ENCODE measurements at regions not wholly inside any gene's neighbourhood (a gene's known extent, or its start where the extent isn't known, plus 50 kb on each side); places are given as distances from the start of the nearest gene placed in this dataset.

- TF ChIP-seq SIN3A (IDR thresholded peaks at IDR 0.05; ENCODE audit: borderline replicate concordance, insufficient read depth, low read length): no peak
- no peak for TF ChIP-seq TAF1 (IDR thresholded peaks at IDR 0.05; ENCODE audit: borderline replicate concordance, insufficient read depth, low read length)
- TF ChIP-seq FOXP2 (optimal IDR thresholded peaks at IDR 0.05; ENCODE audit: borderline replicate concordance, extremely low read depth, extremely low read length, insufficient read depth): no peak
- TF ChIP-seq POLR2AphosphoS5 (IDR thresholded peaks at IDR 0.05; ENCODE audit: low read depth, low read length): no peak
- TF ChIP-seq REST (IDR thresholded peaks at IDR 0.05; ENCODE audit: insufficient read depth in 1 of 2, low read depth in 2 of 2, low read length in 2 of 2): no peak
These were observed 72.1 kb downstream of the DDIT4L start for GRCh38 chr4:100118181-100118580.

DNA sequence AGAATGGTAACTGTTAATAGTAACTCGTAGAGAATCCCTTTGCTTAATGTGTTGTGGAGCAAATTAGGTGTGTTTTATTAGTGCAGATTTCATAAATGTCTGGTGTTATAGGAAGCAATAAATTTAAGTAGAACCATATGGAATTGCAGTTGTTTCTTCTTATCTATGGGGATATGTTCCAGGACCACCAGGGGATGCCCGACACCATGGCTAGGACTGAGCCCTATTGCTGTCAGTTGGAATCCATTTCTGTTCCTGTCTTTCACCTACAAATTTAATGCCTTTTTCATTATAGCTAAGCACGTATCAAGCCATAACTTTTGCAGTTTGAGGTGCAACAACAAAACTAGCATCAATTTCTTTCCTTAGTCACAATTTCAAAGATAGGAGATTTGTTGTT, 72.5 kb downstream of the DDIT4L start:
- TF ChIP-seq REST (IDR thresholded peaks at IDR 0.05; ENCODE audit: insufficient read depth in 1 of 2, low read depth in 2 of 2, low read length in 2 of 2): no peak
- TF ChIP-seq SIN3A (IDR thresholded peaks at IDR 0.05; ENCODE audit: borderline replicate concordance, insufficient read depth, low read length): no peak
- TF ChIP-seq POLR2AphosphoS5 (IDR thresholded peaks at IDR 0.05; ENCODE audit: low read depth, low read length): no peak
- TF ChIP-seq TAF1 (IDR thresholded peaks at IDR 0.05; ENCODE audit: borderline replicate concordance, insufficient read depth, low read length): no peak
- no peak for TF ChIP-seq FOXP2 (optimal IDR thresholded peaks at IDR 0.05; ENCODE audit: borderline replicate concordance, extremely low read depth, extremely low read length, insufficient read depth)

DNA sequence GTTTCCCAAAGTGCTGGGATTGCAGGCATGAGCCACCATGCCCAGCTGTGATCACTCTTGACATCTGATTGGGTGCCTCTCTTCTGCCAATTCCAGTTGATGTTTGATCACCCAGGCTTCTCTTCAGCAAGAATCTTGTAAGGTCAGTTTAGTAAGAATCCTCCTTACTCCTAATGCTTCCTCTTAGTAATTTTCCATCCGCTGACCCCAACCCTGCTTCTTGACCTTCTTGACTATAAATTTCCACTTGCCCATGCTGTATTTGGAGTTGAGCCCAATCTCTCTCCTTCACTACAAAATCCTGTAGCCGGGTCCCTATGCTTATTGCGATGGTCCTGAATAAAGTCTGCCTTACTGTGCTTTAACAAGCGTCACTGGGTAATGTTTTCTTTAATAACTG, 75.4 kb downstream of the DDIT4L start:
- TF ChIP-seq FOXP2 (optimal IDR thresholded peaks at IDR 0.05; ENCODE audit: borderline replicate concordance, extremely low read depth, extremely low read length, insufficient read depth) (no peak), TAF1 (IDR thresholded peaks at IDR 0.05; ENCODE audit: borderline replicate concordance, insufficient read depth, low read length) (no peak), SIN3A (IDR thresholded peaks at IDR 0.05; ENCODE audit: borderline replicate concordance, insufficient read depth, low read length) (no peak), POLR2AphosphoS5 (IDR thresholded peaks at IDR 0.05; ENCODE audit: low read depth, low read length) (no peak), REST (IDR thresholded peaks at IDR 0.05; ENCODE audit: insufficient read depth in 1 of 2, low read depth in 2 of 2, low read length in 2 of 2) (no peak)

DNA sequence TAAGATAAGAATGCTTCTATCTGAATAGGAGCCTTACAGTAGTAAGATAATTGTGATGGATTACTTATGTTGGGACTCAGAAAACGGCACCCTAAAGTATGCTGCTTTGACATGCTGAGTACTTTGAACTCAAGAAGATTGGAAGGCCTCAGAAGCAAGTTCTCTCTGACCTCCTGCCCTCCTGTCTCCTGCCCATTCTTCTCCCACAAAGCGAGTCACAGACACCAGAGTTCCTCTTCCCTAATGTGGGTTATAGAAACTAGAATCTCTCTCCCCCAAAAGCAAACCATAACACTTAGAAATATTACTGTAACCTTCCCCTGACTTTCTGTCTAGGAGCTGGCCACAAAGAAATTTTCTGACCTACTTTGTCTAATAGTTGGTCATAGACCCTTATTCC, 76.5 kb downstream of the DDIT4L start:
- TF ChIP-seq TAF1 (IDR thresholded peaks at IDR 0.05; ENCODE audit: borderline replicate concordance, insufficient read depth, low read length) (no peak), POLR2AphosphoS5 (IDR thresholded peaks at IDR 0.05; ENCODE audit: low read depth, low read length) (no peak), REST (IDR thresholded peaks at IDR 0.05; ENCODE audit: insufficient read depth in 1 of 2, low read depth in 2 of 2, low read length in 2 of 2) (no peak), FOXP2 (optimal IDR thresholded peaks at IDR 0.05; ENCODE audit: borderline replicate concordance, extremely low read depth, extremely low read length, insufficient read depth) (no peak), SIN3A (IDR thresholded peaks at IDR 0.05; ENCODE audit: borderline replicate concordance, insufficient read depth, low read length) (no peak)

- TF ChIP-seq TAF1 (IDR thresholded peaks at IDR 0.05; ENCODE audit: borderline replicate concordance, insufficient read depth, low read length): no peak
- no peak for TF ChIP-seq FOXP2 (optimal IDR thresholded peaks at IDR 0.05; ENCODE audit: borderline replicate concordance, extremely low read depth, extremely low read length, insufficient read depth)
- TF ChIP-seq SIN3A (IDR thresholded peaks at IDR 0.05; ENCODE audit: borderline replicate concordance, insufficient read depth, low read length): no peak
- TF ChIP-seq REST (IDR thresholded peaks at IDR 0.05; ENCODE audit: insufficient read depth in 1 of 2, low read depth in 2 of 2, low read length in 2 of 2): no peak
- TF ChIP-seq POLR2AphosphoS5 (IDR thresholded peaks at IDR 0.05; ENCODE audit: low read depth, low read length): no peak
These were observed 77.2 kb downstream of the DDIT4L start for GRCh38 chr4:100113096-100113495.

Measured in PFSK-1 (cell line).